GM10266 (cell line): ENCODE measurements at regions not wholly inside any gene's neighbourhood (a gene's known extent, or its start where the extent isn't known, plus 50 kb on each side); places are given as distances from the start of the nearest gene placed in this dataset.

Experiments used
- DNase-seq: peaks from one replicate; pipeline ENCODE4 v3.0.0; 2012; ENCODE audit errors: extremely low spot score
- TF ChIP-seq, protein P1 (sequence below): IDR thresholded peaks from 2 replicates; pipeline ENCODE4 v1.5.1; 2012; ENCODE audit warnings: mild to moderate bottlenecking, low read depth; ENCODE audit not compliant: control insufficient read depth, insufficient read depth; ENCODE audit errors: missing control alignments

DNA sequence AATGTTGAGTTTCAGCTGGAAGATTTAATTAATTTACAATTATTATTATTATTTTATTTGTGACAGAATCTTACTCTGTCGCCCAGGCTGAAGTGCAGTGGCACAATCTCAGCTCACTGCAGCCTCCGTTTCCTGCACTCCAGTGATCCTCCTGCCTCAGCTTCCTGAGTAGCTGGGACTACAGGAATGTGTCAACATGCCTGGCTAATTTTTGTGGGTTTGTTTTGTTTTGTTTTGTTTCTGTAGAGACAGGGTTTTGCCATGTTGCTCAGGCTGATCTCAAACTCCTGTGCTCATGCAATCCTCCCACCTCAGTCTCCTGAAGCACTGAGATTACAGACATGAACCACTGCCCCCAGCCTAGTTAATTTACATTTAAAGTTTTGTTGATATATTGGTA is 93.8 kb upstream of the MEOX2 start:
- no peak for DNase-seq

DNA sequence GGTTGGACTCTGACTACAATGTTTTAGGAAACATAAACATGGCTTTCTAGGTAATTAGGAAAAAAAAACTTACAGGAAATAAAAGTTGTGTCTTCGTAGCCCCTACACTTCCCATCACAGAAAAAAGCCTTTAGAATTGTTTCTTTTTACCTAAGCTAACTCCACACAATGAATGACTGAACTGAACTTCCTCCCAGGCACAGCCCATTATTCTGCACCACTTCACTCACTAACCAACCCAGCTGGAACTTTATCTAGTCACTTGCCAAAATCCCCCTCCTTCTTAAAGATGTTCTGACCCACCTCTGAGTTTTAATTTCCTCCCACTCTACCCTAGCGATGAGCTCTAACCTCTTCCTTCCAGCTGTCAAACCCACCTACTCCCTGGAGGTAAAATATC is 91.7 kb upstream of the MEOX2 start:
- TF ChIP-seq, protein P1, sequence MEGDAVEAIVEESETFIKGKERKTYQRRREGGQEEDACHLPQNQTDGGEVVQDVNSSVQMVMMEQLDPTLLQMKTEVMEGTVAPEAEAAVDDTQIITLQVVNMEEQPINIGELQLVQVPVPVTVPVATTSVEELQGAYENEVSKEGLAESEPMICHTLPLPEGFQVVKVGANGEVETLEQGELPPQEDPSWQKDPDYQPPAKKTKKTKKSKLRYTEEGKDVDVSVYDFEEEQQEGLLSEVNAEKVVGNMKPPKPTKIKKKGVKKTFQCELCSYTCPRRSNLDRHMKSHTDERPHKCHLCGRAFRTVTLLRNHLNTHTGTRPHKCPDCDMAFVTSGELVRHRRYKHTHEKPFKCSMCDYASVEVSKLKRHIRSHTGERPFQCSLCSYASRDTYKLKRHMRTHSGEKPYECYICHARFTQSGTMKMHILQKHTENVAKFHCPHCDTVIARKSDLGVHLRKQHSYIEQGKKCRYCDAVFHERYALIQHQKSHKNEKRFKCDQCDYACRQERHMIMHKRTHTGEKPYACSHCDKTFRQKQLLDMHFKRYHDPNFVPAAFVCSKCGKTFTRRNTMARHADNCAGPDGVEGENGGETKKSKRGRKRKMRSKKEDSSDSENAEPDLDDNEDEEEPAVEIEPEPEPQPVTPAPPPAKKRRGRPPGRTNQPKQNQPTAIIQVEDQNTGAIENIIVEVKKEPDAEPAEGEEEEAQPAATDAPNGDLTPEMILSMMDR: no peak
- no peak for DNase-seq

More for the DNA sequence above, 93.8 kb upstream of the MEOX2 start:
- TF ChIP-seq, protein P1: no peak

DNA sequence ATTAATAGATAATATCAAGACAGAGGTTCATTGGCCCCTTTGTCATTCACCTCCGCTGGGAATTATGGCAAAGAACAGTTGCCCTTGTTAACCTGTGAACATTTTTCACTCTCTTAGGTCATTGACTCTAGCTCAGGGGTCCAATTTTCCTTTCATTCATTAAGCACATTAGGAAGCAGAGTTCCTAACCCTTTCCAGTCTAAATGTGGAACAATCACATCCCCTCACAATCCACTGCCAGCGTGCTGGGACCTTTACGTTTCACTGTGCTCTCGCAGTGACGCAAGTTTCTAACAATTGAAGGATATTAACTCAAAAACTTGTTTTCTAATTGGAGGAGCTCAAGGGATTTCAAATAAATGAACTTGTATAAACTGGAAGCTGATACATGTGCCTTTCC is 79.3 kb upstream of the MEOX2 start:
- TF ChIP-seq, protein P1: no peak
- no peak for DNase-seq

DNA sequence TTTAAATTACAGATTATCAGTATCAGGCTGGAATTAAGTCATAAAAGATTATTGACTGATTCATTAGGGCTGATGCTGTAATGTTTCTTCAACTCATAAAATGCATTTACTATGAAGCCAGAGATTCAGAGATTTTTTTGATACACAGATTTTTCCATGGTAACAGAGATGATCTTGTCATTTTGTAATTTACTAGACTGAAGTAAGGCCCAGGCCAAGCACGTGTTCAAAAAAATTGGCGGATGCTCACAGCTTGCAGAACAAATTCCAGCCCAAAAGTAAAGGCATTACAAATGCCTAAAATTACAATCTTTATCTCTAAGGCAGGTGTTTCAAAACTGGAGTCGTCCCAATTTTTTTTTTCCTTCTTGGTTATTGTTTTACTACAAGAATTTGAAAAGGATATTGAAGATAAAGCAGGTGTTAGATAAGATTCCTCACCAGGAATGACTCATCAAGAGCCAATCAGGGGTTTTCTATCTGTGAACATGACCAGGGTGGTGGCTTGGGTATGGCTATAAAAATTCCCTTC is 78.4 kb upstream of the MEOX2 start:
- DNase-seq: no peak
- TF ChIP-seq, protein P1: no peak

DNA sequence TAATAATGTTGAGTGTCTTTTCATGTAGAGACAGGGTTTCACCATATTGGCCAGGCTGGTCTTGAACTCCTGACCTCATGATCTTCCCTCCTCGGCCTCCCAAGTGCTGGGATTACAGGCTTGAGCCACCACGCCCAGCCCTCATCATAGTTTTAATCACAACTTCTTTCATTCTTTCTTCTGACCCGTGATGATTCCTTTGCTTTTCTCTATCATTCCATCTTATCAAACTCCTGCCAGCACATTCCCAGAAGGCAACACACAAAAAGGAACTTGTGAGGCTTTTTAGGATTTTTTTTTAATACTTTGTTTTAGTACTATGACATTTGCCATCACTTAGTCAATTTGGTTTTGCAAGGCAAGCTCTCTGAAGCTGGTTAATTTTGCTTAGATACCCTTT is 77.5 kb upstream of the MEOX2 start:
- DNase-seq: no peak
- TF ChIP-seq, protein P1: no peak

DNA sequence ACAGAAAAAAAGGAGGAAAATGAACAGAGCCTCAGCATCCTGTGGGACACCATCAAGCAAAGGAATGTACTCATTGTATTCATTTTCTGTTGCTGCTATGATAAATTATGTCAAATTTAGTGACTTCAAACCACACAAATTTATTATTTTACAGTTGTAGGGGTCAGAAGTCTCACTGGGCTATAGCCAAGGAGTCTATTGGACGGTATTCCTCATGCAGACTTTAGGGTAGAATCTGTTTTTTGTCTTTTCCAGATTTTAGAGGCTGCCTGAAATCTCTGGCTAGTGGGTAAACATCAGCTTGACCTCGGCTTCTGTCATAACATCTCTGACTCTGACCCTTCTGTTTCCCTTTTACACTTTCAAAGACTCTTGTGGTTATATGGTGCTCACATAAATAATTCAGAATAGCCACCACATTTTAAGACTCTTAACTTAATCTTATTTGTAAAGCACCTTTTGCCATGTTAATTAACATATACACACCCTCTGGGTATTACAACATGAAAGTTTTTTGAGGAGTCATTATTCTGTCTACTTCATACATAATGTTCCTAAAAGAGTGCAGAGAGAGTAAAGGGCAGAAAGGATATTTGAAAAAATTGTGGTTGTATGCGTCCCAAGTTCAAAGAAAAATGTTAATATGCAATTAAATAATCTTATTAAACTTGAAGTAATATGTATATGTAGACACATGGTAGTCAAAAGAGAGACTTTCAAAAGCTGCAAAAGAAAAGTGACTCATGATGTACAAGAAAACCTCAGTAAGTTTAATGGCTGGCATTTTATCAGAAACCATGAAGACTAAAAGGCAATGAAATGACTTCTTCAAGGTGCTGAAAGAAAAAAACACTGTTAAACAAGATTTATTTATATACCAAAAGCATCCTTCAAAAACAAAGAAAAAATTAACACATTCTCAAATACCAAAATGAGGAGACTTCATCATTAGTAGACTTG is 70.8 kb upstream of the MEOX2 start:
- TF ChIP-seq, protein P1: no peak
- no peak for DNase-seq

DNA sequence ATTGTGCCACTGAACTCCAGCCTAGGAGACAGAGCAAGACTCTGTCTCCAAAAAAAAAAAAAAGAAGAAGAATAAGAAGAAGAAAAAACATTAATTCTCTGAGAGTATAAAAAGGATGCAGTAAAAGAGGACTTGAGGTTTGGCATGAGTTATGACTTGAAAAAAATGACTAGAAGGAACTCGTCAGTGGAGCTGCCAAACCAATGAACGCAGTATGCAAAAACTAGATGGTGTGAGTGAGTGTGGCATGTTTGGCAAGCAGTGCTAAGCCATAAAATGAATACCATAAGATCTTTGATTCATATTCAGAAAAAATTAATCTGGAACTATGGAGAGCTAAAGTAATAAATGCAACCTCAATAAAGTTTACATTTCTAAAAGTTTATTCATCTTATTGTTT is 68.6 kb upstream of the MEOX2 start:
- DNase-seq: no peak
- TF ChIP-seq, protein P1: no peak
